Uterus (tissue), 3 donors: ENCODE measurements at regions not wholly inside any gene's neighbourhood (a gene's known extent, or its start where the extent isn't known, plus 50 kb on each side); places are given as distances from the start of the nearest gene placed in this dataset.

Experiments used
- DNase-seq, 2 donors: peaks; one replicate each; pipeline ENCODE4 v3.0.0-alpha.2; 2019 to 2020
- H3K27ac ChIP-seq, 2 donors: fragments of 200-600 bp; sonication (generic); 1 replicate in 1 of 2; 2 replicates in 1 of 2; pipeline ENCODE4 v1.5.1; 2016 to 2018
- H3K27me3 ChIP-seq, 2 donors: fragments of 200-600 bp; sonication (generic); one replicate each; pipeline ENCODE4 v1.5.1; 2018 to 2019; ENCODE audit warnings: control low read depth in 1 of 2
- H3K36me3 ChIP-seq, 2 donors: fragments of 200-600 bp; sonication (generic); one replicate each; pipeline ENCODE4 v1.5.1; 2019; ENCODE audit warnings: control low read depth in 1 of 2
- H3K4me1 ChIP-seq, 2 donors: fragments of 200-600 bp; sonication (generic); one replicate each; pipeline ENCODE4 v1.5.1; 2018 to 2019; ENCODE audit warnings: control low read depth in 1 of 2
- H3K4me3 ChIP-seq, 2 donors: fragments of 200-600 bp; sonication (generic); 1 replicate in 1 of 2; 2 replicates in 1 of 2; pipeline ENCODE4 v1.5.1; 2018 to 2019; ENCODE audit warnings: mild to moderate bottlenecking in 1 of 2
- H3K9me3 ChIP-seq, 2 donors: fragments of 200-600 bp; sonication (generic); one replicate each; pipeline ENCODE4 v1.5.1; 2019; ENCODE audit warnings: control low read depth in 1 of 2
- POLR2A ChIP-seq, 2 donors: fragments of 450-650 bp; IDR thresholded peaks; one replicate each; pipeline ENCODE4 v1.6.1; 2016; ENCODE audit warnings: antibody characterized with exemption in 2 of 2, mild to moderate bottlenecking in 1 of 2, moderate library complexity in 1 of 2
- intact Hi-C: fragments of 100-400 bp; cut with DNase I; formaldehyde crosslinking; loops from one replicate; pipeline ENCODE4 v1.15.1; 2023; ENCODE audit warnings: low total_unique reads
- TF ChIP-seq, protein P1 (sequence below), 4 experiments: fragments of 200-600 bp in 2 of 4; fragments of 450-650 bp in 2 of 4; sonication (generic) in 2 of 4; IDR thresholded peaks; one replicate each; pipeline ENCODE4 v1.5.1; 2016 to 2019; ENCODE audit warnings: antibody characterized with exemption in 4 of 4, mild to moderate bottlenecking in 2 of 4, moderate library complexity in 1 of 4
- donor health status: DM: yes; HTN: yes; CAD: no.

DNA sequence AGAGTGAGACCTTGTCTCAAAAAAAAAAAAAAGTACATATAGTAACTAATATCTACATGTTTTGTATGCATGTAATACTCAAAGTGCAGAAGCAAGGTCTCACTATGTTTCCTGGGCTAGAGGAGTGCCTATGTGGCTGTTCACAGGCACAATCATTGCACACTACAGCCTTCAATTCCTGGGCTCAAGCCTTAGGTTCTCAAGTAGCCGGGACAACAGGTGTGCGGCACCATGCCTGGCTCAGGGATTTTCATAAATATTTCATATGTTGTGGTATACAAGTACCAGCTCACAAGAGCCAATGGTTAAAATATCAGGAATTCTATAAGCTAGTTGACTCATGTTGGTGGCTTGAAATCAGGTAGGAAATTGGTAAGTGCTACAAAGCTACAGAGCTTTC lies 94.8 kb downstream of the LARP7 start:
- no peak overlapping the region for H3K4me3 ChIP-seq

GRCh38 chr4:112732142-112732541 lies 95.2 kb downstream of the LARP7 start:
- H3K4me3 ChIP-seq = no peak overlapping the region
- TF ChIP-seq, protein P1, sequence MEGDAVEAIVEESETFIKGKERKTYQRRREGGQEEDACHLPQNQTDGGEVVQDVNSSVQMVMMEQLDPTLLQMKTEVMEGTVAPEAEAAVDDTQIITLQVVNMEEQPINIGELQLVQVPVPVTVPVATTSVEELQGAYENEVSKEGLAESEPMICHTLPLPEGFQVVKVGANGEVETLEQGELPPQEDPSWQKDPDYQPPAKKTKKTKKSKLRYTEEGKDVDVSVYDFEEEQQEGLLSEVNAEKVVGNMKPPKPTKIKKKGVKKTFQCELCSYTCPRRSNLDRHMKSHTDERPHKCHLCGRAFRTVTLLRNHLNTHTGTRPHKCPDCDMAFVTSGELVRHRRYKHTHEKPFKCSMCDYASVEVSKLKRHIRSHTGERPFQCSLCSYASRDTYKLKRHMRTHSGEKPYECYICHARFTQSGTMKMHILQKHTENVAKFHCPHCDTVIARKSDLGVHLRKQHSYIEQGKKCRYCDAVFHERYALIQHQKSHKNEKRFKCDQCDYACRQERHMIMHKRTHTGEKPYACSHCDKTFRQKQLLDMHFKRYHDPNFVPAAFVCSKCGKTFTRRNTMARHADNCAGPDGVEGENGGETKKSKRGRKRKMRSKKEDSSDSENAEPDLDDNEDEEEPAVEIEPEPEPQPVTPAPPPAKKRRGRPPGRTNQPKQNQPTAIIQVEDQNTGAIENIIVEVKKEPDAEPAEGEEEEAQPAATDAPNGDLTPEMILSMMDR (IDR thresholded peaks at IDR 0.05) = no peak
- no peak for TF ChIP-seq POLR2A (IDR thresholded peaks at IDR 0.05)
- DNase-seq = no peak
- H3K36me3 ChIP-seq = no peaks in the 10 kb centered on the region
- H3K4me1 ChIP-seq = no peaks in the 10 kb centered on the region
- no peaks in the 10 kb centered on the region for H3K9me3 ChIP-seq
- no peak overlapping the region for H3K27ac ChIP-seq
- no peaks in the 10 kb centered on the region for H3K27me3 ChIP-seq
- intact Hi-C loops = no loop called here

More for the DNA sequence above, 94.8 kb downstream of the LARP7 start:
- no peaks in the 10 kb centered on the region for H3K27me3 ChIP-seq
- H3K27ac ChIP-seq = no peak overlapping the region
- no peaks in the 10 kb centered on the region for H3K36me3 ChIP-seq
- intact Hi-C loops = no loop called here
- H3K4me1 ChIP-seq = no peaks in the 10 kb centered on the region
- DNase-seq = no peak
- no peaks in the 10 kb centered on the region for H3K9me3 ChIP-seq
- TF ChIP-seq, protein P1 (IDR thresholded peaks at IDR 0.05) = no peak
- TF ChIP-seq POLR2A (IDR thresholded peaks at IDR 0.05) = no peak

- intact Hi-C loops = no loop called here
- Histone ChIP-seq H3K36me3 (no peaks in the 10 kb centered on the region), H3K4me1 (no peaks in the 10 kb centered on the region), H3K27me3 (no peaks in the 10 kb centered on the region), H3K27ac (no peak overlapping the region), H3K9me3 (no peaks in the 10 kb centered on the region), H3K4me3 (no peak overlapping the region)
- no peak for DNase-seq
- TF ChIP-seq POLR2A (IDR thresholded peaks at IDR 0.05) = no peak
- TF ChIP-seq, protein P1 (IDR thresholded peaks at IDR 0.05) = no peak
Observed at GRCh38 chr4:112735474-112735951, 98.6 kb downstream of the LARP7 start.

DNA sequence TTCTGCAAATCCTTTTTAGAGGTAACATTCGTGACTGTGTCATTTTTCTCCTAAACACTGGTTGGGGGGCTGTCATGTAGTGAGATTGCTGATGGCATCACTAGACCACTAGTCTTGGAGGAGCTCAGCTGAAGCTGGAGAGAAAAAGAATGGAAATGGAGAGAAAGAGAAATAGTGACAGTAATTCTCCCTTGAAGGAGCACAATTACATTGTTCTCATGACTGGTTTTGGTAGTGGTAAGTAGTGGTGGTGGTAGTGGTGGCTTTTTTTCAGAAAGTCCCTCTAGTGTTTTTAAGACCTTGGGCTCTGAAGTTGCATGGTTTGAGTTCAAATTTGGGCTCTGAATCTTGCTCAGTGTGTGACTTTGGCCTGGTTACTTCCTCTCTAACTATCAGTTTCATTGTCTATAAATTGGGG lies 99.8 kb downstream of the LARP7 start:
- DNase-seq = no peak
- Histone ChIP-seq H3K4me3 (no peak overlapping the region), H3K27ac (no peak overlapping the region), H3K27me3 (no peaks in the 10 kb centered on the region), H3K36me3 (no peaks in the 10 kb centered on the region), H3K4me1 (no peaks in the 10 kb centered on the region), H3K9me3 (no peaks in the 10 kb centered on the region)
- intact Hi-C loops = no loop called here
- TF ChIP-seq, protein P1 (IDR thresholded peaks at IDR 0.05) = no peak
- TF ChIP-seq POLR2A (IDR thresholded peaks at IDR 0.05) = no peak

DNA sequence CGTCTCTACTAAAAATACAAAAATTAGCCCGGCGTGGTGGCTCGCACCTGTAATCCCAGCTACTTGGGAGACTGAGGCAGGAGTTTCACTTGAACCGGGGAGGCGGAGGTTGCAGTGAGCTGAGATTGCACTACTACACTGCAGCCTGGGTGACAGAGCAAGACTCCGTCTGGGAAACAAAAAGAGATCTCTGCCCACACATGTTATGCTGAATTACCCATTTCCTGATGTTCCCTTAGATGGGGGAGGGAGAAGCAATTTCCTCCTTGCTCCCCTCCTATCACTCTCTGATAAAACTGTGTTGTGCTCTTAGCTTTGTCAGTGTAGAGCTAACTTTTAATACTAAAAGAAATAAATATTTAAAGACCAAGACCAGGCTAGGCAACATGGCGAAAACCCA lies 102.5 kb downstream of the LARP7 start:
- Histone ChIP-seq H3K27ac (no peak overlapping the region), H3K27me3 (no peaks in the 10 kb centered on the region), H3K9me3 (no peaks in the 10 kb centered on the region), H3K4me1 (no peaks in the 10 kb centered on the region), H3K36me3 (no peaks in the 10 kb centered on the region), H3K4me3 (no peak overlapping the region)
- DNase-seq = no peak
- no peak for TF ChIP-seq POLR2A (IDR thresholded peaks at IDR 0.05)
- TF ChIP-seq, protein P1 (IDR thresholded peaks at IDR 0.05) = no peak
- intact Hi-C loops = no loop called here
